Liver (tissue), 8 donors: ENCODE measurements at regions not wholly inside any gene's neighbourhood (a gene's known extent, or its start where the extent isn't known, plus 50 kb on each side); places are given as distances from the start of the nearest gene placed in this dataset.

ENCODE experiments used
- DNase-seq: peaks from one replicate; pipeline ENCODE4 v3.0.0-alpha.2; 2017; ENCODE audit warnings: low spot score
- H3K27ac ChIP-seq, 2 donors: one replicate each; pipeline ENCODE4 v1.7.0; 2013; ENCODE audit warnings: inconsistent platforms in 2 of 2, low read length in 2 of 2, control low read depth in 1 of 2, low read depth in 1 of 2, mild to moderate bottlenecking in 1 of 2
- H3K27me3 ChIP-seq, 4 donors: one replicate each; pipeline versions ENCODE4 v1.6.1 to v1.7.0; 2013; ENCODE audit warnings: low read length in 3 of 4, inconsistent platforms in 1 of 4, mild to moderate bottlenecking in 1 of 4, moderate library complexity in 1 of 4; ENCODE audit not compliant: control insufficient read depth in 4 of 4, insufficient read depth in 4 of 4
- H3K36me3 ChIP-seq, 4 donors: one replicate each; pipeline versions ENCODE4 v1.6.1 to v1.7.0; 2013; ENCODE audit warnings: low read length in 3 of 4, mild to moderate bottlenecking in 3 of 4, low read depth in 1 of 4, moderate library complexity in 1 of 4; ENCODE audit not compliant: control insufficient read depth in 4 of 4, insufficient read depth in 3 of 4
- H3K4me1 ChIP-seq, 4 donors: one replicate each; pipeline versions ENCODE4 v1.6.1 to v1.7.0; 2013; ENCODE audit warnings: low read length in 3 of 4, mild to moderate bottlenecking in 3 of 4, moderate library complexity in 1 of 4; ENCODE audit not compliant: control insufficient read depth in 4 of 4, insufficient read depth in 4 of 4
- H3K4me3 ChIP-seq, 3 donors: one replicate each; pipeline versions ENCODE4 v1.6.1 to v1.7.0; 2013; ENCODE audit warnings: low read length in 3 of 3, control low read depth in 1 of 3, low read depth in 1 of 3, mild to moderate bottlenecking in 1 of 3
- H3K9ac ChIP-seq, 2 donors: one replicate each; pipeline ENCODE4 v1.7.0; 2013; ENCODE audit warnings: low read length in 2 of 2, mild to moderate bottlenecking in 2 of 2, moderate library complexity in 2 of 2, control low read depth in 1 of 2, low read depth in 1 of 2
- H3K9me3 ChIP-seq, 4 donors: one replicate each; pipeline versions ENCODE4 v1.6.1 to v1.7.0; 2013; ENCODE audit warnings: low read length in 3 of 4; ENCODE audit not compliant: control insufficient read depth in 4 of 4
- EGR1 ChIP-seq, 2 donors: IDR thresholded peaks; 2 replicates each; pipeline ENCODE4 v1.6.1; 2016 to 2018; ENCODE audit warnings: antibody characterized with exemption in 2 of 2, low read depth in 2 of 2
- FOXA1 ChIP-seq: IDR thresholded peaks from 2 replicates; pipeline ENCODE4 v1.6.1; 2016; ENCODE audit warnings: antibody characterized with exemption
- FOXA2 ChIP-seq: IDR thresholded peaks from 2 replicates; pipeline ENCODE4 v1.6.1; 2016; ENCODE audit warnings: antibody characterized with exemption
- GABPA ChIP-seq, 2 donors: IDR thresholded peaks in 1 of 2; conservative IDR thresholded peaks in 1 of 2; 2 replicates each; pipeline ENCODE4 v1.6.1; 2016; ENCODE audit warnings: antibody characterized with exemption in 2 of 2, mild to moderate bottlenecking in 1 of 2, moderate library complexity in 1 of 2
- HNF4A ChIP-seq, 2 donors: conservative IDR thresholded peaks; 2 replicates each; pipeline ENCODE4 v1.6.1; 2016; ENCODE audit warnings: antibody characterized with exemption in 2 of 2, mild to moderate bottlenecking in 2 of 2
- HNF4G ChIP-seq: IDR thresholded peaks from 2 replicates; pipeline ENCODE4 v1.6.1; 2016; ENCODE audit warnings: antibody characterized with exemption
- JUND ChIP-seq, 2 donors: IDR thresholded peaks; 2 replicates each; pipeline ENCODE4 v1.6.1; 2016; ENCODE audit warnings: antibody characterized with exemption in 2 of 2
- NR2F2 ChIP-seq: IDR thresholded peaks from 2 replicates; pipeline ENCODE4 v1.6.1; 2016; ENCODE audit warnings: antibody characterized with exemption
- RAD21 ChIP-seq, 2 donors: IDR thresholded peaks; 2 replicates each; pipeline ENCODE4 v1.6.1; 2016; ENCODE audit warnings: antibody characterized with exemption in 2 of 2, mild to moderate bottlenecking in 2 of 2
- RXRA ChIP-seq, 2 donors: IDR thresholded peaks; 2 replicates each; pipeline ENCODE4 v1.6.1; 2017 to 2018; ENCODE audit warnings: antibody characterized with exemption in 2 of 2, mild to moderate bottlenecking in 1 of 2
- SP1 ChIP-seq: IDR thresholded peaks from 2 replicates; pipeline ENCODE4 v1.6.1; 2018; ENCODE audit warnings: antibody characterized with exemption, mild to moderate bottlenecking
- TAF1 ChIP-seq: conservative IDR thresholded peaks from 2 replicates; pipeline ENCODE4 v1.6.1; 2016; ENCODE audit warnings: antibody characterized with exemption, mild to moderate bottlenecking
- YY1 ChIP-seq: IDR thresholded peaks from 2 replicates; pipeline ENCODE4 v1.6.1; 2016; ENCODE audit warnings: antibody characterized with exemption, mild to moderate bottlenecking
- WGBS: extraction: QIAGEN DNeasy Blood & Tissue Kit; methylation state at CpG from one replicate; pipeline ENCODE4 v1.1.7; 2013; 5-methylcytosine and 5-hydroxymethylcytosine counted together
- TF ChIP-seq, protein P1 (sequence below): IDR thresholded peaks from 2 replicates; pipeline ENCODE4 v1.6.1; 2016; ENCODE audit warnings: antibody characterized with exemption
- TF ChIP-seq, protein P2 (sequence below): IDR thresholded peaks from 2 replicates; pipeline ENCODE4 v1.6.1; 2016; ENCODE audit warnings: antibody characterized with exemption
- TF ChIP-seq, protein P3 (sequence below): IDR thresholded peaks from 2 replicates; pipeline ENCODE4 v1.6.1; 2016; ENCODE audit warnings: antibody characterized with exemption, mild to moderate bottlenecking
- TF ChIP-seq, protein P4 (sequence below): IDR thresholded peaks from 2 replicates; pipeline ENCODE4 v1.6.1; 2016; ENCODE audit warnings: antibody characterized with exemption
- TF ChIP-seq, protein P5 (sequence below): fragments of 150-350 bp; IDR thresholded peaks from 2 replicates; pipeline ENCODE4 v1.5.1; 2017; ENCODE audit warnings: improper control_type of control experiment, low read depth, low read length; ENCODE audit not compliant: missing input control
- donor health status: healthy.
- donor health status: healthy.
- donor health status: healthy.
- donor health status: healthy.
- donor health status: healthy.

DNA sequence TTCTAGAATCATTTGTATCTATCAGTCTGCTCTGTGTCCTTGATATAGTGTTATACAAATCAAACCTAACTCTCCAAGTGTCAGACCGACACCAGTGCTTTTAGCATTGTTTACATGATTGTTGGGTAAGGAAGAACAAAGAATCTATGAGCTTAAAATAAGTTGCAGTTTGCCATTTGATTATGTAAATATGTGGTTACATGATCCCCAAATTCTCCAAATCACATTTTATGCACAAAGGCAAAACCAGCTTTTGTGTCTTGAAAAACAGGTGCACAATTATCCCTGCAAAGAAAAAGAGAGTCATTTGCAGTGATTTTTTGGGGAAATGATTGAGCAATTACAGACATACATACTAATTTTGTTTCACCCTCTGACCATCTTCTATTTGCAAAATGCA, 652.6 kb upstream of the CHAC2 start:
- no peaks in the 10 kb centered on the region for H3K27me3 ChIP-seq
- no peaks in the 10 kb centered on the region for H3K9me3 ChIP-seq
- no peaks in the 10 kb centered on the region for H3K4me1 ChIP-seq
- WGBS = 82% methylated on average over 1 of the region's 1 CpG
- H3K27ac ChIP-seq = no peak overlapping the region
- H3K36me3 ChIP-seq = no peaks in the 10 kb centered on the region
- no peak for DNase-seq
- no peak overlapping the region for H3K9ac ChIP-seq
- no peak overlapping the region for H3K4me3 ChIP-seq
- TF ChIP-seq FOXA2 (no peak), JUND (IDR thresholded peaks at IDR 0.05) (no peak), SP1 (no peak), GABPA (IDR thresholded peaks at IDR 0.05 in 1 of 2, conservative IDR thresholded peaks at IDR 0.05 in 1 of 2) (no peak), FOXA1 (no peak), NR2F2 (no peak), RAD21 (IDR thresholded peaks at IDR 0.05) (no peak), EGR1 (IDR thresholded peaks at IDR 0.05; ENCODE audit: low read depth in 2 of 2) (no peak), RXRA (IDR thresholded peaks at IDR 0.05) (no peak), TAF1 (no peak), HNF4A (conservative IDR thresholded peaks at IDR 0.05) (no peak), HNF4G (no peak), YY1 (no peak)
- TF ChIP-seq, protein P1, sequence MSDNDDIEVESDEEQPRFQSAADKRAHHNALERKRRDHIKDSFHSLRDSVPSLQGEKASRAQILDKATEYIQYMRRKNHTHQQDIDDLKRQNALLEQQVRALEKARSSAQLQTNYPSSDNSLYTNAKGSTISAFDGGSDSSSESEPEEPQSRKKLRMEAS = no peak
- TF ChIP-seq, protein P2, sequence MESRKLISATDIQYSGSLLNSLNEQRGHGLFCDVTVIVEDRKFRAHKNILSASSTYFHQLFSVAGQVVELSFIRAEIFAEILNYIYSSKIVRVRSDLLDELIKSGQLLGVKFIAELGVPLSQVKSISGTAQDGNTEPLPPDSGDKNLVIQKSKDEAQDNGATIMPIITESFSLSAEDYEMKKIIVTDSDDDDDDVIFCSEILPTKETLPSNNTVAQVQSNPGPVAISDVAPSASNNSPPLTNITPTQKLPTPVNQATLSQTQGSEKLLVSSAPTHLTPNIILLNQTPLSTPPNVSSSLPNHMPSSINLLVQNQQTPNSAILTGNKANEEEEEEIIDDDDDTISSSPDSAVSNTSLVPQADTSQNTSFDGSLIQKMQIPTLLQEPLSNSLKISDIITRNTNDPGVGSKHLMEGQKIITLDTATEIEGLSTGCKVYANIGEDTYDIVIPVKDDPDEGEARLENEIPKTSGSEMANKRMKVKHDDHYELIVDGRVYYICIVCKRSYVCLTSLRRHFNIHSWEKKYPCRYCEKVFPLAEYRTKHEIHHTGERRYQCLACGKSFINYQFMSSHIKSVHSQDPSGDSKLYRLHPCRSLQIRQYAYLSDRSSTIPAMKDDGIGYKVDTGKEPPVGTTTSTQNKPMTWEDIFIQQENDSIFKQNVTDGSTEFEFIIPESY = no peak
- TF ChIP-seq, protein P3, sequence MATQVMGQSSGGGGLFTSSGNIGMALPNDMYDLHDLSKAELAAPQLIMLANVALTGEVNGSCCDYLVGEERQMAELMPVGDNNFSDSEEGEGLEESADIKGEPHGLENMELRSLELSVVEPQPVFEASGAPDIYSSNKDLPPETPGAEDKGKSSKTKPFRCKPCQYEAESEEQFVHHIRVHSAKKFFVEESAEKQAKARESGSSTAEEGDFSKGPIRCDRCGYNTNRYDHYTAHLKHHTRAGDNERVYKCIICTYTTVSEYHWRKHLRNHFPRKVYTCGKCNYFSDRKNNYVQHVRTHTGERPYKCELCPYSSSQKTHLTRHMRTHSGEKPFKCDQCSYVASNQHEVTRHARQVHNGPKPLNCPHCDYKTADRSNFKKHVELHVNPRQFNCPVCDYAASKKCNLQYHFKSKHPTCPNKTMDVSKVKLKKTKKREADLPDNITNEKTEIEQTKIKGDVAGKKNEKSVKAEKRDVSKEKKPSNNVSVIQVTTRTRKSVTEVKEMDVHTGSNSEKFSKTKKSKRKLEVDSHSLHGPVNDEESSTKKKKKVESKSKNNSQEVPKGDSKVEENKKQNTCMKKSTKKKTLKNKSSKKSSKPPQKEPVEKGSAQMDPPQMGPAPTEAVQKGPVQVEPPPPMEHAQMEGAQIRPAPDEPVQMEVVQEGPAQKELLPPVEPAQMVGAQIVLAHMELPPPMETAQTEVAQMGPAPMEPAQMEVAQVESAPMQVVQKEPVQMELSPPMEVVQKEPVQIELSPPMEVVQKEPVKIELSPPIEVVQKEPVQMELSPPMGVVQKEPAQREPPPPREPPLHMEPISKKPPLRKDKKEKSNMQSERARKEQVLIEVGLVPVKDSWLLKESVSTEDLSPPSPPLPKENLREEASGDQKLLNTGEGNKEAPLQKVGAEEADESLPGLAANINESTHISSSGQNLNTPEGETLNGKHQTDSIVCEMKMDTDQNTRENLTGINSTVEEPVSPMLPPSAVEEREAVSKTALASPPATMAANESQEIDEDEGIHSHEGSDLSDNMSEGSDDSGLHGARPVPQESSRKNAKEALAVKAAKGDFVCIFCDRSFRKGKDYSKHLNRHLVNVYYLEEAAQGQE = no peak
- TF ChIP-seq, protein P4, sequence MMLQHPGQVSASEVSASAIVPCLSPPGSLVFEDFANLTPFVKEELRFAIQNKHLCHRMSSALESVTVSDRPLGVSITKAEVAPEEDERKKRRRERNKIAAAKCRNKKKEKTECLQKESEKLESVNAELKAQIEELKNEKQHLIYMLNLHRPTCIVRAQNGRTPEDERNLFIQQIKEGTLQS = no peak
- TF ChIP-seq, protein P5, sequence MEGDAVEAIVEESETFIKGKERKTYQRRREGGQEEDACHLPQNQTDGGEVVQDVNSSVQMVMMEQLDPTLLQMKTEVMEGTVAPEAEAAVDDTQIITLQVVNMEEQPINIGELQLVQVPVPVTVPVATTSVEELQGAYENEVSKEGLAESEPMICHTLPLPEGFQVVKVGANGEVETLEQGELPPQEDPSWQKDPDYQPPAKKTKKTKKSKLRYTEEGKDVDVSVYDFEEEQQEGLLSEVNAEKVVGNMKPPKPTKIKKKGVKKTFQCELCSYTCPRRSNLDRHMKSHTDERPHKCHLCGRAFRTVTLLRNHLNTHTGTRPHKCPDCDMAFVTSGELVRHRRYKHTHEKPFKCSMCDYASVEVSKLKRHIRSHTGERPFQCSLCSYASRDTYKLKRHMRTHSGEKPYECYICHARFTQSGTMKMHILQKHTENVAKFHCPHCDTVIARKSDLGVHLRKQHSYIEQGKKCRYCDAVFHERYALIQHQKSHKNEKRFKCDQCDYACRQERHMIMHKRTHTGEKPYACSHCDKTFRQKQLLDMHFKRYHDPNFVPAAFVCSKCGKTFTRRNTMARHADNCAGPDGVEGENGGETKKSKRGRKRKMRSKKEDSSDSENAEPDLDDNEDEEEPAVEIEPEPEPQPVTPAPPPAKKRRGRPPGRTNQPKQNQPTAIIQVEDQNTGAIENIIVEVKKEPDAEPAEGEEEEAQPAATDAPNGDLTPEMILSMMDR = no peak
